ENCODE measurements at regions not wholly inside any gene's neighbourhood (a gene's known extent, or its start where the extent isn't known, plus 50 kb on each side); places are given as distances from the start of the nearest gene placed in this dataset.

GRCh38 chr2:34475156-34475555 lies 876.1 kb upstream of the FAM98A start:
- DNase-seq (ENCODE audit: low read depth in 1 of 2, low spot score in 1 of 2): no peak
- TF ChIP-seq, protein P1, sequence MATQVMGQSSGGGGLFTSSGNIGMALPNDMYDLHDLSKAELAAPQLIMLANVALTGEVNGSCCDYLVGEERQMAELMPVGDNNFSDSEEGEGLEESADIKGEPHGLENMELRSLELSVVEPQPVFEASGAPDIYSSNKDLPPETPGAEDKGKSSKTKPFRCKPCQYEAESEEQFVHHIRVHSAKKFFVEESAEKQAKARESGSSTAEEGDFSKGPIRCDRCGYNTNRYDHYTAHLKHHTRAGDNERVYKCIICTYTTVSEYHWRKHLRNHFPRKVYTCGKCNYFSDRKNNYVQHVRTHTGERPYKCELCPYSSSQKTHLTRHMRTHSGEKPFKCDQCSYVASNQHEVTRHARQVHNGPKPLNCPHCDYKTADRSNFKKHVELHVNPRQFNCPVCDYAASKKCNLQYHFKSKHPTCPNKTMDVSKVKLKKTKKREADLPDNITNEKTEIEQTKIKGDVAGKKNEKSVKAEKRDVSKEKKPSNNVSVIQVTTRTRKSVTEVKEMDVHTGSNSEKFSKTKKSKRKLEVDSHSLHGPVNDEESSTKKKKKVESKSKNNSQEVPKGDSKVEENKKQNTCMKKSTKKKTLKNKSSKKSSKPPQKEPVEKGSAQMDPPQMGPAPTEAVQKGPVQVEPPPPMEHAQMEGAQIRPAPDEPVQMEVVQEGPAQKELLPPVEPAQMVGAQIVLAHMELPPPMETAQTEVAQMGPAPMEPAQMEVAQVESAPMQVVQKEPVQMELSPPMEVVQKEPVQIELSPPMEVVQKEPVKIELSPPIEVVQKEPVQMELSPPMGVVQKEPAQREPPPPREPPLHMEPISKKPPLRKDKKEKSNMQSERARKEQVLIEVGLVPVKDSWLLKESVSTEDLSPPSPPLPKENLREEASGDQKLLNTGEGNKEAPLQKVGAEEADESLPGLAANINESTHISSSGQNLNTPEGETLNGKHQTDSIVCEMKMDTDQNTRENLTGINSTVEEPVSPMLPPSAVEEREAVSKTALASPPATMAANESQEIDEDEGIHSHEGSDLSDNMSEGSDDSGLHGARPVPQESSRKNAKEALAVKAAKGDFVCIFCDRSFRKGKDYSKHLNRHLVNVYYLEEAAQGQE (IDR thresholded peaks at IDR 0.05; ENCODE audit: insufficient replicate concordance, low read depth): no peak
- no peak for TF ChIP-seq POLR2AphosphoS5 (IDR thresholded peaks at IDR 0.05; ENCODE audit: low read depth)
- TF ChIP-seq CTCF (IDR thresholded peaks at IDR 0.05; ENCODE audit: insufficient read depth, low read length): no peak
- TF ChIP-seq GABPA (IDR thresholded peaks at IDR 0.05; ENCODE audit: low read depth): no peak
- no peak for TF ChIP-seq SPI1 (IDR thresholded peaks at IDR 0.05; ENCODE audit: borderline replicate concordance, low read depth)
- H3K27me3 ChIP-seq (ENCODE audit: insufficient read depth, poor library complexity, severe bottlenecking): no peaks in the 10 kb centered on the region
- H3K4me3 ChIP-seq (replicated peaks; ENCODE audit: insufficient read depth, low read length): no peak overlapping the region
- H3K27ac ChIP-seq (replicated peaks): no peak overlapping the region

DNA sequence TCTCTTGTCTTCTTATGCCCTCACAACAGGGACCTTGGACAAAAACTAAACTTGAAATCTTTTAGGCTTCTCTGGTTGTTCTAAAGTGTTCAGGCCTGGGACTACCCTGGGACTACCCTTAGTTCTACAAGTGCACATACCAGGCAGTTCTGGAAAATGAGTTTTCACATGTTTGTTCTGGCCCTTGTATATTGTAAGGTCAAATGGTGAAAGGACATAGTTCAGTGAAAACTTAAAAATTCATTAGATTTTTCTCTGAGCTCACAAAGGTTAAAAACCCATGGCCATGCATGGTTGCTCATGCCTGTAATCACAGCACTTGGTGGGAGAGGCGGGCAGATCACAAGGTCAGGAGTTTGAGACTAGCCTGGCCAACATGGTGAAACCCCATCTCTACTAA lies 875.5 kb upstream of the FAM98A start:
- no peak for DNase-seq (ENCODE audit: low read depth in 1 of 2, low spot score in 1 of 2)
- H3K27ac ChIP-seq (replicated peaks): no peak overlapping the region
- TF ChIP-seq SPI1 (IDR thresholded peaks at IDR 0.05; ENCODE audit: borderline replicate concordance, low read depth) (no peak), CTCF (IDR thresholded peaks at IDR 0.05; ENCODE audit: insufficient read depth, low read length) (no peak), POLR2AphosphoS5 (IDR thresholded peaks at IDR 0.05; ENCODE audit: low read depth) (no peak), GABPA (IDR thresholded peaks at IDR 0.05; ENCODE audit: low read depth) (no peak)
- TF ChIP-seq, protein P1 (IDR thresholded peaks at IDR 0.05; ENCODE audit: insufficient replicate concordance, low read depth): no peak

DNA sequence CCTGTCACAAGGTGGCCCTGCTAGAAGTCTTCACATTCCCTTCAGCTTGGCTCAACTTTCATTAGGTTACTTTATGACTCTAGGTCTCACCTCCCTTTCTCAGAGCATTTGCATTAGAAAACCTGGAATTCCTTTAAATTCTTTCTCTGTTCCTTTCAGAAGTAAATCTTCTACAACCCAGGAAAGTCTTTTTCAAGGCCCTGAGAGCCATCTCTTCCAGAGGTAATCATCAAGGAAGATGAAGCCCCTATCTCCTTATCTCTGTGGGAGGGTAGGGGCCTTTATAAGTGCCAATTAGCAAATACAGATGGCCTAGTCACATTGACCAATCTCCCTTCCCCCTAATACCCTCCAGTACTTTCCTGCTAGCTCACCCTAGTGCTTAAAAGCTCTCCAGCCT lies 848.0 kb upstream of the FAM98A start:
- H3K4me3 ChIP-seq (replicated peaks; ENCODE audit: insufficient read depth, low read length): no peak overlapping the region
- TF ChIP-seq POLR2AphosphoS5 (IDR thresholded peaks at IDR 0.05; ENCODE audit: low read depth): no peak
- TF ChIP-seq, protein P1 (IDR thresholded peaks at IDR 0.05; ENCODE audit: insufficient replicate concordance, low read depth): no peak
- no peak for TF ChIP-seq GABPA (IDR thresholded peaks at IDR 0.05; ENCODE audit: low read depth)
- H3K27ac ChIP-seq (replicated peaks): no peak overlapping the region
- no peaks in the 10 kb centered on the region for H3K27me3 ChIP-seq (ENCODE audit: insufficient read depth, poor library complexity, severe bottlenecking)
- DNase-seq (ENCODE audit: low read depth in 1 of 2, low spot score in 1 of 2): no peak

More for the DNA sequence above, 875.5 kb upstream of the FAM98A start:
- no peak overlapping the region for H3K4me3 ChIP-seq (replicated peaks; ENCODE audit: insufficient read depth, low read length)
- H3K27me3 ChIP-seq (ENCODE audit: insufficient read depth, poor library complexity, severe bottlenecking): no peaks in the 10 kb centered on the region

All from HL-60 (cell line).